GM18873 (cell line): ENCODE measurements at regions not wholly inside any gene's neighbourhood (a gene's known extent, or its start where the extent isn't known, plus 50 kb on each side); places are given as distances from the start of the nearest gene placed in this dataset.

Experiments used
- ATAC-seq: cut with Tn5 transposase; IDR thresholded peaks from one replicate; pipeline ENCODE4 v1.9.1; 2021; ENCODE audit warnings: mild to moderate bottlenecking, moderate library complexity, moderate number of reproducible peaks; ENCODE audit not compliant: unreplicated experiment, low FRiP score

DNA sequence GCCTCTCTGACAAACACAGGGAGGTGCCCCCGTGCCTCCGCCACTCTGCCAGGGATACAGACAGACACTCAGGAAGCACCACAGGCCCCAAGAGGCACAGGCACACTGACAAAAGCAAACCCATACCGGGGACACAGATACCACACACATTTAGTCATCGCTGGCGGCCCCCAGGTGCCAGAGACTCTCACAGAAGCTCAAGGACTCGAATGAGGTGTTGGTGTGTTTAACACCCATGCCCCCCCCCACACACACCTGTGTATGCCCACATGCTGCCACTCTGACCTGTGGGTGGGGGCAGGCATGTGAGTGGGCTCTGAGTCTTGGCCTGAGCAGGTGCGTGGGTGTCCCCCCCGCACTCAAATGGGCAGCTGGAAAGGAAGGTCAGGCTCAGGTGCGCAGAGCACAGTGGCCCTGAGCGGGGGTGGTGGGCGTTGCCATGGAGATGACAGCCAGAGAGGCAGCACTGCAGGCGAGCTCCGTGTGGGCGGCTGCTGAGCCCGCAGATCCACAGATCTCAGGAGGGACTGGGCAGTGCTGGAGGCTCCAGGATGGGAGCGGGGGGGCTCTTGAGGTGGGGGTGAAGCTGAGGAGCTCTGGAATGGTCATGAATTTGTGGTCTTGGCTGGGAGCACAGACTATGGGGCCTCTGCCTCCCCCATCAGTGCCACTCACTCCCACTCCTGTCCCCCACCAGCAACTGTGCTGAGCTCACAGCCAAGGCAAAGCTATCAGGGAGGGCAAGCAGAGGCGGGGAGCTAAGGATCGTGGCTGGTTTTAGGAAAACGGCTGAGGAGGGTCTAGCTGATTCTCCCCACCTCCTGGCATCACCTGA is 73.9 kb upstream of the TAF1B start:
- no peak for ATAC-seq

DNA sequence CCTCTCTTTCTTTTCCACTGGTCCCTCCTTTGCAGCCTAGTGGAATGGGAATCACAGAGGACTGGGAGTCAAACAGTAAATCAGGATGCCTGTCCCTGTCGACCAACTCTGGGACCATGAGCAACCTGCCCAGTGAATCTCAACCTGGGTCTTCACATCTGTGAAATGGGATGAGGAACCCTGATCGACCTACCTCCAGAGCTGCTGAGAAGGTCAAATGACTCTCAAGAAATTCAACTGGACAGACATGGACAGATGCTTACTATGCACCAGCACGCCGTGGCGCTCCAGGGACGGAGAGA is 73.3 kb upstream of the TAF1B start:
- no peak for ATAC-seq

DNA sequence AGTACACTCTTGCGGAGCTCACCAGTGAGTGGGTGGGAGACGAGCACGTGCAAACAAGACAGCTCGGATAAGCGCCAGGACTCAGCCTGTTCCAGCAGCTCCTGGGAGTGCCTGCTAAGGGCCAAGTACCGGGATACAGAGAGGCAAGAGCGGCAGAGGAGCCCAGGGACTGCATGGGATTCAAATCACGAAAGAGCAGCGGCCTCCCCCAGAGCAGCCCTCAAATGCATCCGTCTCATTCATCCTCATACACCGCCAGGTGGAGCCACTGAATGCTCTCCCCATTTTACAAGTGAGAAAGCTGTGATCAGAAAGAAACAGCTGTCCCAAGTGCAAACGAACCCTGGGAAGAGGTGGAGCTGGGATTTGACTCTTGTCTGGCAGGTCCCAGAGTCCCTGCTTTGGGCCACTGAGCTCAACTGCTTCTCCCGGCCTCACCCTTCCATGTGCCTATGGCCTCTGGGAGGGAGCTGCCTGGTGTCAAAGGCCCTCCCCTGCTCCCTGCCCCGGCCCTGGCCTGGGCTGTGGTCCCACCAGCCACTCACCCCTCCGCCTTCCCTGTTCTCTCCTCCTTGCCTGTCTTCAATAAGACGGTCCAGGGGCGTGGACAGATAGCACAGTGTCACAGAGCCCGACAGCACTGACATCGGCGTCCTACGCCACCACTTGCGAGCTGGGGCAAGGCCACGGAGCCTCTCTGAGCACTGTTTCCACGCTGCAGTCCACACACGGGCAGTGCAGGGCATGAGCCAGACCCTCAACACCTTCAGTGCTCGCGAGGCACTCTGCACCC is 72.8 kb upstream of the TAF1B start:
- no peak for ATAC-seq

DNA sequence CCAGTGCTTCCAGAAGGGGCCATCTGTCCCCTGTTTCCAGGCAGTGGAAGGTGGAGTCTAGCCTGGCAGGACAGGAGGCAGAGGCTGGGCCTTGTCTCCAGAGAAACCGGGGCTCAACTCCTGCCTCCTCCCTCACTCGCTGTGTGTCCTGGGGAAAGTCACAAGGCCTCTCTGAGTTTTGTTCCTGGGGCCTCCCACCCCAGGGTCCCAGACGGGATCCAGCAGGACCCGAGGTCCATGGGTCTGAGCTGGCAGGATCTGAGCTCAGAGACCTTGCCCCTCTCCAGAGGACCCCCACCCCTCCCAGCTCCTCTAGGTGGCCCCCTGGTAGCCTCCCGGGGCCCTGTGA is 72.2 kb upstream of the TAF1B start:
- ATAC-seq: no peak

DNA sequence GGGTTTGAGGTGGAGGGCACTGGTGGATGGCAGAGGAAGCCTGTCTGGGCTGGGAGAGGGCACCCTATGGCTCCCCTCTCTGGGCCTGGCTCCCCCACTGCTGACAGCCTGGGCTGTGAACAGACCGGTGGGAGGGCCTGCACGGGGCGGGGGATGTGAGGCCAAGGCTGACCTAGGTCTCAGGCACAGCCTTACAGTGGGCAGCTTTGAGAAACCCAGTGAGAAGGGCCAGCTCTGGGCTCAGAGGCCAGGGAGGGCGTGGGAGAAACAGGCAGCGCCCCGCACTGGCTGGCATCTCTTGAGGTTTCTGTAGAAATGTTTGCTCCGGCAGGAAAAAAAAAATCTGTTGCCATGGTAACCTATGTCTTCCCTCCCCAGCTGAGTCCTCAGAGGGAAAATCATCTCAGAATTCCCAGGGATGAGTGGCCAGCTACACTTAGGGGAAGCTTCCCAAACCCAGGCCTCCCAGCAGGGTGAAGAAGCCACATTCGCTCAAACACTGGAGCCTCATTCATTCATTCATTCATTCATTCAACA is 71.7 kb upstream of the TAF1B start:
- no peak for ATAC-seq

DNA sequence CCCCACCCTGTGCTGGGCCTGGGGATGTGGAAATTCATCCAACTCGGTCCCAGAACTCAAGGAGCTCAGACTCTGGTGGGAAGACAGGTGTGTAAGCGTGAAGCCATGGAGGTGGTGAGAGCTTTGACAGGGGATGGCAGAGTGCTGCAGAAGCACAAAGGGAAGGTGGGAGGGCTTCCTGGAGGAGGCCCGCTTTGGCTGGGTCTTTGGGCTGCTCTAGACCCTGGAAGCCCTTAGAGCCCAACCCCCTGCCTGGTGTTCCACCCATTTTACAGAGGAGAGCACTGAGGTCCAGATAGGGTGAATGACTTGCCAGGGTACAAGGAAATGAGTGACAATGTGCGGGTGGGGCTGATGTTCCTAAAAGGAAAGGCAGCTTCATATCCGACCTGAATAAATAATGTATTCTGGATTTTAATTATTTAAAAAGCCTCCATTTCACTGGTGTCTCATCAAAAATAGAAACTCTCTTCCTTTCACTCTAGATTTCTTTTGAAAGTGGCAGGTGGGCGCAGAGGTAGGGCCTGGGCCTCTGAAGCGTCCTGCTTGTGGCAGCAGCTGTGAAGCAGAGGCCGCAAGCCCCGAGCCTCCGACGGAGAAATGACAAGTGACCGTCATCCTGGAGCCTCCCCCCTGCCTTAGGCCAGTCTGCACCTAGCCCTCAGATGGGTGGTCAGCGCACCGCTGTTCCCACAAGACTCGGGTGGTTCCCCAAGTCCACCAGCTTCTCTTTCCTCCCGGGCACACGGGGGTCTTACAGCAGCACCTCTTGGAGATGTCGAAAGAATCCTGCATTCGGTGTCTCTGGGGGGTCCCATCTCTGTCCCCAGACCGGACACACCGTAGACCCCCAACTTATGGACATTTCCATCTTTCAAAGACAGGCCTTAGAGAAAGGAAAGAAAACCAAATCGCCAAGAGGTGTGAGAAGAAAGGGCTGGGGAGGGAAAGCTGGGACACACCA is 71.0 kb upstream of the TAF1B start:
- no peak for ATAC-seq

DNA sequence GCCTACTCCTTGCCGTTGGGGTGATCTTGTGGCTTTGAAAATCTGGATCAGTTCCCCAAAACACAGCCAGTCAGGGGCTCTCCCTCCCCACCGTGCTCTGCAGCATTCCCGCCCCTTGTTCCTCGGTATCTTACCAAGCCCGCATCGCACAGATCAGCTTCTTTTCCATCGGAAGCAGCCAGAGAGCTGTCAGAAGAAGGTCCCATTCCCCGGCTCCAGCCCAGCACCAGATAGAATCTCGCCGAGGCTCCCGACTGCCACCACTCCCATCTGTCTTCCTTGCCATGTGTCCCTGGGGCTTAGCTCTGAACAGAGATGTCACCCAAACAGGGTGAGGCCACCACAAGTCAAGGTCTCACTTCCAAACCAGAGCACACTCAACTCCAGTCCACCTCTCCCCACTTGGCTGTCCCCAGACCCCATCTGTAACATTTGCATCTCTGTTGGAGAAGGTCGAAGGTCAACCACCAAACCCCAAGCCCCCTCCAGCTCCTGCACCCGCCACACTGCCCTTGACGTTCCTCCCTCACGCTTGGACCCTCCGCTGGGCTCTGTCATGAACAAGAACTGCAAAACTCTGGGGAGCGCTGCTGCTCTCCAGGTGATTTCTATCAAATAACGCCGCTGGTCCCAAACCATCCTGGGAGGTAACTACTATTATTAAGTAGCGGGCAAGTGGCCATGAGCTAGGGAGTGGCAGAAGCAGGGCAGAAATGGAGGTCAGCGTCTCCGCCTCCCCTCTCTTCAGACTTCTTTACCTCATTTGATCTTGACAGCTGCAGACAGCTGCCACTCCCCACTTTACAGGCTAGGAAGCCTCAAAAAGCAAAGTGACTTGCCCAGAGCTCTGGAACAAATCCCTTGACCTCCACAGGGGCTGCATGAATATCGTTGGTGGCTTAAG is 70.0 kb upstream of the TAF1B start:
- ATAC-seq: no peak

DNA sequence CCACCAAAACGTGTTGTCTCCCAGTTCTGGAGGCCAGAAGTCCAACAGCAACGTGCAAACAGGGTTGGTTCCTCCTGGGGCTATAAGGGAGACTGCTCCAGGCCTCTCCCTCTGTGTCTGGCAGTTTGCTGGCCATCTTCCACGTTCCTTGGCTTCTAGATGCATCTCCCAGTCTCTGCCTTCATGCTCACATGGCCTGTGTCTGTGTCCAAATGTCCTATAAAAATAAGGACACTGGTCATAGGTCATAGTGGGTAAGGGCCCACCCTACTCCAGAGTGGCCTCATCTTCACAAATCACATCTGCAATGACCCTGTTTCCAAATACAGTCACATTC is 69.4 kb upstream of the TAF1B start:
- no peak for ATAC-seq

DNA sequence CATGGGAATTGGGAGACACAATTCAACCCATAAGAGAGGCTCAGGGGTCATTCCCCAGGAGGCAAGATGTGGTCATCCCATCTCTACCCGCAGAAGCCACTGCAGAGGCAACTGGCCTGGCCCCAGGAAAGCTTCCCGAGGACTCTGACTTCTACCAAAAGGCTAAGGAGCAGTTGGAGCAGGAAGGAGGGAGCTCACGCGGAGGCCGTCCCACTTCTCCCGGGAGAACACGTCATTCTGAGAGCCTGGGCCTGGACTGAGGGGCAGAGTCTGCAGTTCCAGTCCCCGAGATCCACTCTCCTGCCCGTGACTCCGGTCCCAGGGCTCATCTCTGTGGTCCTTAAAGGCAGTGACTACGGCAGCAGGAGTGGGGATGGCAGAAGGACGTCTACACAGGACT is 69.0 kb upstream of the TAF1B start:
- no peak for ATAC-seq

DNA sequence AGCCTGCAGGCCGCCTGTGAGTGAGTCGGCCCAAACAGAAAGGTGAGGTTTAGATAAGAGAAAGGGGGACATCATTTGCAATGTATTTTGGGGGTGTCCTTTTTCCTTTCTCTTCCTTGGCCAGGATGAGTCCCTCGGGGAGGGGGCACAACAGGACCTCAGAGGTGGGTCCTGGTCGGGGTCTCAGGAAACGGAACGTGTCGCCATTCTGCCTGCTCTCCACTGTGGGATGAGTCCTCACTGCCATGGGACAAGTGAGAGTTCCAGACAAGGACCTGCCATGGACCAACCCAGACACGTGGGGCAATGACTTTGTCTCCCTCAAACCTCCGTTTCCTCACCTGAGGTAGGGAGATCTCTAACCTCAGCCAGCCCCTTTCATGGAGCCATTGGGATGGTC is 67.9 kb upstream of the TAF1B start:
- no peak for ATAC-seq

DNA sequence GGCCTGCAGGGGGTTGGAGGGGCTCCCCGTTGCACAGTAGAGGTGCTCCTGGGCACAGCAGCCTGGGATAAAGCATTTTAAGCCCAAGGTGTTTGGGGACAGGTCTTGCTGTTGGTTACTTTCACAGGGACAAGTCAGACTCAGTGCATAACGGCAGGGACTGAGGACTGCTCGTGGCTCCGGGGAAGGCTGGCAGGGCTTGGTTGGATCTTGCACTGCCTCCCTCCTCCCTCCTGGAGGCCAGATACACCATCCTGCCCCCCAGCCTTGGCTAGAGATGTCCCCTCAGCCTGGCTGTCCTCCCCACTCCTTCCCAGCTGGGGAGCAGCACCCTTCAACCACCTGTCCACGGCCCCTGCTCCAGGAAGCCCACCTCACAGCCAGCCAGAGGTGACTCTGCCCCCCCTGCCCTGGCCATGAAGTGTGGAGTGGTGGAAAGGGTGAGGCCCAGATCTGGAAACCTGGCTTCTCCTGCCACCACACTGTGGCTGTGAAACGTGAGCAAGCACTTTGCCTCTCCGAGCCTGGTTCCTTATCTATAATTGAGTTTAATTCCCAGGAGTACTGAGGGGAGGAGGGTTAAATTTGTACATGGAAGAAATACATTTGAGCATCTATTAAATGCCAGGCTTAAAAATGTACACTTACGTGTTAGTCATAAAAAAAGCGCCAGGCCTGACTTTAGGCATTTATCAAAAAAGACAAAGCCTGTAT is 67.1 kb upstream of the TAF1B start:
- no peak for ATAC-seq

DNA sequence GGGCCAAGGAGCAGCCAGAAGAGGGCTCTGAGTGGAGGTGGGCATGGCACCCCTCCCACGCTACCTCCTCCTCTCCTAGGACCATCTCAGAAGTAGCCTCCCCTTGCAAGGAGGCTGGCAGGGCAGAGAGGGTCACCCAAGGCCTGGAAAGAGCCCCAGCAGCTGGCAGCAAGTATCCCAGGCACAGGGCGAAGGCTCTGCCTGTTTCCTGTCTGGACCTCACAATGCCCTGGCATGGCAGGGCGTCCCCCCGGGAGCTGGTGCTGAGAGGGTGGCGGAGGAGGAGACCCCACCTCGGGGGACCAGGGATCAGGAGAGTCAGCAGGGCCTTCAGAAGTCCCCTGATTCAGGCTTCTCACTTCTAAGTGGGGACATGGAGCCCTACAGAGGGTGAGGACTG is 66.2 kb upstream of the TAF1B start:
- no peak for ATAC-seq

DNA sequence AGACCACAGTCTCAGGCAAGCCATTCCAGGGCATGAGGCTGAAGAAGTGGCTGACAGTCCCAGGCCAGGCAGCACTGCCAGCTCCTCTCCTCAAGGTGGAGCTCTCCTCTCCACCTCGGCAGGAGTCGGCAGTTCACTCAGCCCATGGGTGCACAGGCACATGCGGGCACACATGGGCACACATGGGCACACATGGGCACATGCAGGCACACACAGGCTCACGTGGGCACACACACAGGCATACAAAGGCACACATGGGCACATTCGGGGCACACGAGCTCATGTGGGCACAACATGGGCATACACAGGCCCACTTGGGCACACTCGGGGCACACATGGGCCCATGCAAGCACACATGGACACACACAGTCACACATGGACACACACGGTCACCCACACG is 65.3 kb upstream of the TAF1B start:
- ATAC-seq: no peak

DNA sequence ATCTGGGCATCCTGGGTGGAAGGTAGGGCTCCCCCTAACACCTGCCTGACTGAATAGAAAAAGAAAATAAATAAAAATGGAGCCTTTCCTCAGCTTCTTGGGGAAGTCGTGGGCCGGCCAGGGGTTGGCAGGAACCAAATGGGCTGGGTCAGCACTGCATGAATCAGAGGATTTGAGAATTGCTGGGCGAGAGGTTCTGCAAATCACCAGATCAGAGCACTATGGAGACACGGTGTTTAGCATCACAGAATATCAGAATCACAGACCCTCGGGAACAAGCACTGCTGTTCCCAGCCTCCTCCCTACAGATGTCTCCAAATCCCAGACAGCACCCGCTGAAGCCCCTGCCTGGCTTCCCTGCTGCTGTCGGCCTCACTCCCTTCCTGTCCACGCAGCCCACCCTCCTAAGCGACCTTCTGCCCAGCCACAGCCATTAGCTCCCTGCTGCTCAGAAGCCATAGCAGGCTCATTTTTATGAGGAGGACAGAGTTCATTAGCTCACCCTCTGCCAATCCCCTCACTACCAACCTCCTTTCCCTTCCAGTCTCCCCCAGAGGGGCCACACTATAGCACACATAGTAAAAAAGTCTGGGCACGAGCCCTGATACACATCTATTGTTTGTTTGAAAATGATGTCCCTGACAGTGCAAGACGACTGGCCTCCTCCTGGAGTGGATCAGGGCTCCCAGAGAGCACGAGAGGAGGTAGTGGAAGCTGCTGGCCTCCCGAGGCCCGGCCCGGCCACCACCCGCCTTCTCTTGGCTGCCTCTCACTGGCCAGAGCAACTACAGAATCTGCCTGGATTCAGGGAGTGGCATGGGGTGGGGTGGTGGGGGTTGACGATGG is 64.6 kb upstream of the TAF1B start:
- no peak for ATAC-seq

DNA sequence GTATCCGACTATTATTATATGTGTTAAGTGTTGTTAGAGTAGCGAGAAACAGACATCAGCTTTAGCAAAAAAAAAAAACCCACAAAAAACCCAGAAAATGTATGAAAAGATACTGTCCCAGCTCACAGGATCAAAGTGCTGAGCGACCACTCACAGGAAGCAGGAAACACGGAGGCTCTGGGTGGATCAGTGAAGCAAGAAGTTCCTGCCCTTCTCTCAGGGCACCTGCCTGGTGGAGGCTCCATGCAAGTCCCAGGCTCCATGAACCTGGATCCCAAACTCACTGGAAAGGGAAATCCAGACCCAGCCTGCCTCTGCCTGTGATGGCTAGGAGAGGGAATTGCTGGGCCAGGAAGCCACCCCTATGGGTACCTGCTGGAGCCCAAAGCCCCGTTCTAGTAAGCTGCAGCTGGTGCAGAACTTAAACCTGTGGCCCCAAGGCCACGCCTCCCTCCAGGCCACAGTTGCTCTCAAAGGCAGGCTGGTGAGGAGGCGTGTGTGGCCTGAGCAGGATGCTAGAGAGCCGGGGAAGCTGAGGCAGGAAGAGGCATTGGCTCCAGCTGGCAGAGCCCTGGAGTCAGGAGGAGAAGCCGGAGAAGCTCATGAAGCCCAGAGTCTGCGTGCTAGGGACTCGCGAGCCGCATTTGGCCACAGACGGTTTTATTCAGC is 63.5 kb upstream of the TAF1B start:
- ATAC-seq: no peak

DNA sequence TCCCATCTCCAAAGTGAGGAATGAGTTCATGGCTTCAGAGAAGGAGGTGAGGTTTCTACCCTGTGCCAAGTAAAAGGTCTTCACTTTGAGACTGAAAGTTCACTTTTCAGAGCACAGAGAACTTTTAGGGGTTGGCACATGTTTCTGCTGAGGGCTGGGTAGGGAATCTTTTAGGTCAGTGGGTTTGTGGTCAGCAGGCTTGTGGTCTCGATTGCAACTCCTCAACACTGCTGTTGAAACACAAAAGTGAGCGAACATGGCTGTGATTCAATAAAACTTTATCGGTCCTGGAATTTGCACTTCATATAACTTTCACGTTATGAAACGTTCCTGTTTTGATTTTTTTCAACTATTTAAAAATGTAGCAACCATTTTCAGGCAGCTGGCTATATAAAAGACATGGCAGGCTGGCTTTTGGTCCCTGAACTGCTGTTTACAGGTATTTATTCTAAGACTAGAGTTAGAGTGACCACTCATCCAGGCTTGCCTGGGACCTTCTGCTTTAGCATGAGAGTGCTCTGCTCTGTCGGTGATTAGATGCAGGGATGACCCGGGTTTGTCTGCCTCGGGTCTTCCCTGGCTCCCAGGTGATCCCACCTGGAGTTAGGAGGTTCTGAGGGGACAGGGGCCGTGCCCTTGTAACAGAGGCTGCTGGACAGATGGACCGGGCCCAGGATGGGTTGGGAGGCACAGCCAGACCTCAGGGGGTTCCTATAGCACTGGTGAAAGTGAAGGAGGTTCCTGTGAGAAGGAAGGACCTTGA is 62.7 kb upstream of the TAF1B start:
- no peak for ATAC-seq

DNA sequence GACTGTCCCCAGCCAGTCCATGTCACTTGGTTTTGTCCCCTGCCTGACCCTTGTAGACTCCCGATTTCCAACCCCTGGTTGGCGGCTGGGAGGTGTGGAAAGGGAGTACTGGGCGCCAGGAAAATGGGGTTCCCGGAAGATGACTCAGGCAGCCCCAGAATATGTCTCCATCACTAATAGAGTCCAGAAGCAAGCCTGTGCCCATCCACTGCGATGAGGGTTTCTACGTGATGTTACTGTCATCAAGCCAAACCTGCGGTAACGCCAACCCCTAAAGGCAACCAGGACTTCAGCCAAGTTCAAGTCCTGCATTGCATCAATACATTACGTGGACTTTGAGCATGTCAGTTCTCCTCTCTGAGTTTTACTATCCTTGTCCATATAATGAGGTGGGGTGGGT is 62.0 kb upstream of the TAF1B start:
- no peak for ATAC-seq
